SJCRH30 (cell line): ENCODE measurements at regions not wholly inside any gene's neighbourhood (a gene's known extent, or its start where the extent isn't known, plus 50 kb on each side); places are given as distances from the start of the nearest gene placed in this dataset.

ENCODE experiments used
- DNase-seq, 2 experiments: peaks; one replicate each; pipeline ENCODE4 v3.0.0-alpha.2; 2015 to 2020
- H3K27ac ChIP-seq: fragments of 250-450 bp; sonication (Bioruptor Pico); 2 replicates; pipeline ENCODE4 v1.5.1; 2020; ENCODE audit warnings: mild to moderate bottlenecking, moderate library complexity
- H3K27me3 ChIP-seq: fragments of 250-450 bp; sonication (Bioruptor Pico); 2 replicates; pipeline ENCODE4 v1.5.1; 2020; ENCODE audit warnings: mild to moderate bottlenecking, moderate library complexity
- H3K36me3 ChIP-seq: fragments of 250-450 bp; sonication (Bioruptor Pico); 2 replicates; pipeline ENCODE4 v1.5.1; 2020; ENCODE audit warnings: mild to moderate bottlenecking, moderate library complexity
- H3K4me1 ChIP-seq: fragments of 250-450 bp; sonication (Bioruptor Pico); 2 replicates; pipeline ENCODE4 v1.5.1; 2020; ENCODE audit warnings: mild to moderate bottlenecking, moderate library complexity
- H3K4me3 ChIP-seq: fragments of 250-450 bp; sonication (Bioruptor Pico); 2 replicates; pipeline ENCODE4 v1.5.1; 2020; ENCODE audit warnings: mild to moderate bottlenecking, moderate library complexity
- H3K9me3 ChIP-seq: fragments of 250-450 bp; sonication (Bioruptor Pico); replicated peaks from 2 replicates; pipeline ENCODE4 v1.5.1; 2020; ENCODE audit warnings: mild to moderate bottlenecking, moderate library complexity

DNA sequence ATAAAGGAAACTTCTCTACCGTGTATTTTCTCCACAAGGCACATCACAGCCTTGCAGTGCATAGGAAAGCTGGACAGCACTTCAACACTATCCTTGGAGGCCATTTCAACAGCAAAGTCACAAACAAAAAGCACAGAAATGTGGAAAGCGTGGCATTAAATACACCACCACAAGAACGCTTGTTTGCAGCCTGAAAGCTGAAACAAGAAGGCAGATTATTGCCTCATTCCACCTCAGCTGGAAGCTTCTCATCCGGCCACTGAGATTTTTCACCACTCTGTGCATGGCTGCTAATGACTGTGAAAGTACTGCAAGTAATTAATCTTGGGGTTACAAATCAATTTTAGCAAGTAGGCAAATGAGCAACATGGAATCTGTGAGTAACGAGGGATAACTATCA is 50.9 kb upstream of the GALNT2 start:
- Histone ChIP-seq H3K27me3 (no peaks in the 10 kb centered on the region), H3K4me3 (no peak overlapping the region), H3K27ac (no peak overlapping the region), H3K36me3 (no peaks in the 10 kb centered on the region), H3K9me3 (no peaks in the 10 kb centered on the region), H3K4me1 (no peaks in the 10 kb centered on the region)
- no peak for DNase-seq
